Gastroesophageal sphincter (tissue), 3 donors: ENCODE measurements at regions not wholly inside any gene's neighbourhood (a gene's known extent, or its start where the extent isn't known, plus 50 kb on each side); places are given as distances from the start of the nearest gene placed in this dataset.

Source experiments
- CTCF ChIP-seq, 4 experiments: fragments of 200-600 bp in 2 of 4; fragments of 450-650 bp in 2 of 4; sonication (generic) in 1 of 4; IDR thresholded peaks; one replicate each; pipeline ENCODE4 v1.5.1; 2017 to 2019; ENCODE audit warnings: antibody characterized with exemption in 4 of 4, mild to moderate bottlenecking in 2 of 4, moderate library complexity in 2 of 4
- POLR2A ChIP-seq, 2 donors: fragments of 450-650 bp; IDR thresholded peaks; one replicate each; pipeline ENCODE4 v1.6.1; 2017; ENCODE audit warnings: antibody characterized with exemption in 2 of 2, mild to moderate bottlenecking in 2 of 2, moderate library complexity in 1 of 2

GRCh38 chr9:84521208-84521607, 148.3 kb upstream of the NTRK2 start:
- no peak for TF ChIP-seq CTCF (IDR thresholded peaks at IDR 0.05)
- no peak for TF ChIP-seq POLR2A (IDR thresholded peaks at IDR 0.05)
